Heart left ventricle (tissue), 13 donors: ENCODE measurements at regions not wholly inside any gene's neighbourhood (a gene's known extent, or its start where the extent isn't known, plus 50 kb on each side); places are given as distances from the start of the nearest gene placed in this dataset.

Experiments used
- POLR2A ChIP-seq, 2 donors: fragments of 450-650 bp; IDR thresholded peaks; one replicate each; pipeline ENCODE4 v1.6.1; 2017; ENCODE audit warnings: antibody characterized with exemption in 2 of 2, mild to moderate bottlenecking in 2 of 2, moderate library complexity in 2 of 2
- TF ChIP-seq, protein P1 (sequence below), 12 donors: fragments of 200-600 bp; sonication (generic) in 4 of 12; IDR thresholded peaks; one replicate each; pipeline versions ENCODE4 v1.5.0 to v1.8.0; 2018 to 2022; ENCODE audit warnings: antibody characterized with exemption in 12 of 12, mild to moderate bottlenecking in 5 of 12
- donor health status: ischemic (EF 13 %, LVEDD 7.1; RV severe dilation, severe dysfunction).
- donor health status: DM: no; HTN: yes; CAD: no.
- donor health status: DM: no; HTN: no; CAD: no.
- donor health status: ischemic (EF 25% LVEDD 6.9; RV normal size, moderate dysfunction).
- donor health status: ischemic (EF 25% LVEDD 5.7; RV mildly dilated, moderate dysfunction).
- donor health status: ischemic (EF 35%, LVEDD 5.7; RV mildly dilated, moderate dysfunction).
- donor health status: nonischemic (EF 11% LVEDD 7.7; RV severe dilation, severe dysfunction).
- donor health status: DM: yes; HTN: yes; CAD: no.
- donor health status: PGD.
- donor health status: ischemic (EF 29% LVEDD 5.4; RV normal size, mild dysfunction).
- donor health status: nonischemic (EF 23%, LVEDD 6.1; RV moderate dilation, normal function).

DNA sequence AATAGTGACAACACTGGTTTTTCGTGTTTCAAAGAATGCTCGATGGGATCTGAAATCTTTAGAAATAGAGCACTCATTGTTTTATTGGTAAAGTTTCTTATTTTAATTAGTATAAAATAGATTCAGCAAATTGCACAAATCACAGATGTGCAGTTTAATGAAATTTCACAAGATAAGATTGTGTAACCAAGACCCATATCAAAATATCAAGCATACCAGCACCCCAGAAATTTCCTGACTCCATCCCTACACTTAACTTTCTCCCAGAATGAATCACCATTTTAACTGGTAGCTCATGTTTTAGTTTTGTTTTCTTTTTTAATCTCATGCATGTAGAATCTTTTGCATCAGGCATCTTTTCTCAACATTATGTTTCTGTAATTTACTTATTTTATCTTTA is 185.9 kb downstream of the KCNJ2 start:
- no peak for TF ChIP-seq POLR2A (IDR thresholded peaks at IDR 0.05)
- TF ChIP-seq, protein P1, sequence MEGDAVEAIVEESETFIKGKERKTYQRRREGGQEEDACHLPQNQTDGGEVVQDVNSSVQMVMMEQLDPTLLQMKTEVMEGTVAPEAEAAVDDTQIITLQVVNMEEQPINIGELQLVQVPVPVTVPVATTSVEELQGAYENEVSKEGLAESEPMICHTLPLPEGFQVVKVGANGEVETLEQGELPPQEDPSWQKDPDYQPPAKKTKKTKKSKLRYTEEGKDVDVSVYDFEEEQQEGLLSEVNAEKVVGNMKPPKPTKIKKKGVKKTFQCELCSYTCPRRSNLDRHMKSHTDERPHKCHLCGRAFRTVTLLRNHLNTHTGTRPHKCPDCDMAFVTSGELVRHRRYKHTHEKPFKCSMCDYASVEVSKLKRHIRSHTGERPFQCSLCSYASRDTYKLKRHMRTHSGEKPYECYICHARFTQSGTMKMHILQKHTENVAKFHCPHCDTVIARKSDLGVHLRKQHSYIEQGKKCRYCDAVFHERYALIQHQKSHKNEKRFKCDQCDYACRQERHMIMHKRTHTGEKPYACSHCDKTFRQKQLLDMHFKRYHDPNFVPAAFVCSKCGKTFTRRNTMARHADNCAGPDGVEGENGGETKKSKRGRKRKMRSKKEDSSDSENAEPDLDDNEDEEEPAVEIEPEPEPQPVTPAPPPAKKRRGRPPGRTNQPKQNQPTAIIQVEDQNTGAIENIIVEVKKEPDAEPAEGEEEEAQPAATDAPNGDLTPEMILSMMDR (IDR thresholded peaks at IDR 0.05), result no peak
